Right atrium auricular region (tissue), 2 donors: ENCODE measurements at regions not wholly inside any gene's neighbourhood (a gene's known extent, or its start where the extent isn't known, plus 50 kb on each side); places are given as distances from the start of the nearest gene placed in this dataset.

Experiments used
- DNase-seq: peaks from one replicate; pipeline ENCODE4 v3.0.0-alpha.2; 2019; ENCODE audit warnings: low spot score
- H3K27ac ChIP-seq, 2 donors: fragments of 200-600 bp; sonication (generic); 1 replicate in 1 of 2; 2 replicates in 1 of 2; pipeline ENCODE4 v1.5.1; 2016 to 2019
- H3K27me3 ChIP-seq, 2 donors: fragments of 200-600 bp; sonication (generic); one replicate each; pipeline versions ENCODE4 v1.5.1 to v1.6.0; 2017 to 2019
- H3K36me3 ChIP-seq: fragments of 200-600 bp; sonication (generic); one replicate; pipeline ENCODE4 v1.5.1; 2016
- H3K4me1 ChIP-seq, 2 donors: fragments of 200-600 bp; sonication (generic); one replicate each; pipeline versions ENCODE4 v1.5.1 to v1.6.0; 2017 to 2019
- H3K4me3 ChIP-seq, 2 donors: fragments of 200-600 bp; sonication (generic); 1 replicate in 1 of 2; 2 replicates in 1 of 2; pipeline ENCODE4 v1.5.1; 2017 to 2019; ENCODE audit warnings: mild to moderate bottlenecking in 1 of 2, moderate library complexity in 1 of 2
- H3K9me3 ChIP-seq, 2 donors: fragments of 200-600 bp; sonication (generic); one replicate each; pipeline ENCODE4 v1.5.1; 2019
- TF ChIP-seq, protein P1 (sequence below), 2 donors: fragments of 200-600 bp; sonication (generic); IDR thresholded peaks; one replicate each; pipeline ENCODE4 v1.5.1; 2019; ENCODE audit warnings: antibody characterized with exemption in 2 of 2

- DNase-seq = no peak
- no peaks in the 10 kb centered on the region for H3K4me1 ChIP-seq
- H3K36me3 ChIP-seq = no peaks in the 10 kb centered on the region
- no peaks in the 10 kb centered on the region for H3K9me3 ChIP-seq
- TF ChIP-seq, protein P1, sequence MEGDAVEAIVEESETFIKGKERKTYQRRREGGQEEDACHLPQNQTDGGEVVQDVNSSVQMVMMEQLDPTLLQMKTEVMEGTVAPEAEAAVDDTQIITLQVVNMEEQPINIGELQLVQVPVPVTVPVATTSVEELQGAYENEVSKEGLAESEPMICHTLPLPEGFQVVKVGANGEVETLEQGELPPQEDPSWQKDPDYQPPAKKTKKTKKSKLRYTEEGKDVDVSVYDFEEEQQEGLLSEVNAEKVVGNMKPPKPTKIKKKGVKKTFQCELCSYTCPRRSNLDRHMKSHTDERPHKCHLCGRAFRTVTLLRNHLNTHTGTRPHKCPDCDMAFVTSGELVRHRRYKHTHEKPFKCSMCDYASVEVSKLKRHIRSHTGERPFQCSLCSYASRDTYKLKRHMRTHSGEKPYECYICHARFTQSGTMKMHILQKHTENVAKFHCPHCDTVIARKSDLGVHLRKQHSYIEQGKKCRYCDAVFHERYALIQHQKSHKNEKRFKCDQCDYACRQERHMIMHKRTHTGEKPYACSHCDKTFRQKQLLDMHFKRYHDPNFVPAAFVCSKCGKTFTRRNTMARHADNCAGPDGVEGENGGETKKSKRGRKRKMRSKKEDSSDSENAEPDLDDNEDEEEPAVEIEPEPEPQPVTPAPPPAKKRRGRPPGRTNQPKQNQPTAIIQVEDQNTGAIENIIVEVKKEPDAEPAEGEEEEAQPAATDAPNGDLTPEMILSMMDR (IDR thresholded peaks at IDR 0.05) = no peak
- H3K4me3 ChIP-seq = no peak overlapping the region
- no peak overlapping the region for H3K27ac ChIP-seq
- no peaks in the 10 kb centered on the region for H3K27me3 ChIP-seq
Measured at GRCh38 chr4:186348433-186348832, 82.4 kb downstream of the F11 start.

DNA sequence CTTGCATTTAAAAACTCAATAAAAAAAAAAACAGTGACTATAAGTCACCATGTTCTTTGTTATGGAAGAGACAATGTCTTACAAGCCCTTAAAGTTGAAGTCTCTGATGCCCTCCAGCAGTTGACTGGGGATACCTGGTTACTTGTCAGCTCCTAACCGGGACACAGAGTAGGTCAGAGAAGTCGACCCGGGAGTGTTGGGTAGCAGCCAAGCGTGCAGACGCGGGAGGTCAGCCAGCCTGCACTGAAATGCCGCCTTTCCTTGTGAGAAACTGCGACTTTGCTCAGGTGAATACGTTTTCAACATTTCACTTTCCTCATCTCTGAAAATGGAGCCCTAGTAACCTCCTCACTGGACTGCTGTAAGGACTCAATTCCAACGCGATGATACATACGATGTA, 81.8 kb downstream of the F11 start:
- TF ChIP-seq, protein P1 (IDR thresholded peaks at IDR 0.05) = no peak
- Histone ChIP-seq H3K27me3 (no peaks in the 10 kb centered on the region), H3K4me1 (no peaks in the 10 kb centered on the region), H3K4me3 (no peak overlapping the region), H3K27ac (no peak overlapping the region), H3K9me3 (no peaks in the 10 kb centered on the region), H3K36me3 (no peaks in the 10 kb centered on the region)
- DNase-seq = no peak

DNA sequence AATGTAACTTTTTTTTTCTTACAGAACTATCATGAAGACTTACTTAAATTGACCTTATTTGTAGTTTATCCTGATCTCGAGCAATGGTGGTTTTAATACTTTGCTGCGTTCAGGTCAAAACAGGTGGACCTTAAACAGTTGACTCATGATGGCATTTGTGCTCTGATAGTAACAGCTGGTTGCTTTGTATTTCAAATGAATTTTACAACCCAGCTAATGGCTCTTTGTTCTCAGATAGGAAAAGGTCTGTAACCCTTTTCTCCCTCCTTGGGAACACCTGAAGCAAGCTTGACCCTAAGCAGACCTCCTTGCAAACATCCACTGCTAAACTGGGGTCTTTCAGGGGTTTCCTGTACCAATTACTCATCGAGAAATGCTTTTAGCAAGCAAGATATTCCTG, 79.2 kb downstream of the F11 start:
- Histone ChIP-seq H3K27ac (no peak overlapping the region), H3K4me3 (no peak overlapping the region), H3K36me3 (no peaks in the 10 kb centered on the region), H3K4me1 (no peaks in the 10 kb centered on the region), H3K9me3 (no peaks in the 10 kb centered on the region), H3K27me3 (no peaks in the 10 kb centered on the region)
- TF ChIP-seq, protein P1 (IDR thresholded peaks at IDR 0.05) = no peak
- no peak for DNase-seq

GRCh38 chr4:186342582-186342981, 76.6 kb downstream of the F11 start:
- no peaks in the 10 kb centered on the region for H3K27me3 ChIP-seq
- DNase-seq = no peak

DNA sequence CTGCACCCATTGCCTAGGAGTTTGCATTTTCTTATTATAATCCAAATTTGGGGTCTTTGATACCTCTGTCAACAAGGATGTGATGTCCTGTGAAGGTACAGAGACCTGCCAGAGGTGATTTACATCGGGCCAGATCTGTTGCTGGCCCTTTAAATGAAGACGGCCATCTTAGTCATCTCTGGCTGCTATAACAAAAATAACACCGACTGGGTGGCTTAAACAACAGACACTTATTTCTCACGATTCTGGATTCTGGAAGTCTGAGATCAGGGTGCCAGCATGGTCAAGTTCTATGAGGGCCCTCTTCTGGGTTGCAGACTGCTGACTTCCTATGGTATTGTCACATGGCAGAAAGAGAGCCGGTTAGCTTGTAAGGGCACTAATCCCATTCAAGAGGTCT, 75.7 kb downstream of the F11 start:
- no peak overlapping the region for H3K4me3 ChIP-seq

More at GRCh38 chr4:186342582-186342981, 76.6 kb downstream of the F11 start:
- no peak overlapping the region for H3K4me3 ChIP-seq
- TF ChIP-seq, protein P1 (IDR thresholded peaks at IDR 0.05) = no peak
- no peaks in the 10 kb centered on the region for H3K4me1 ChIP-seq
- H3K9me3 ChIP-seq = no peaks in the 10 kb centered on the region
- no peaks in the 10 kb centered on the region for H3K36me3 ChIP-seq
- H3K27ac ChIP-seq = no peak overlapping the region

More for the DNA sequence above, 75.7 kb downstream of the F11 start:
- DNase-seq = no peak
- no peaks in the 10 kb centered on the region for H3K36me3 ChIP-seq
- H3K4me1 ChIP-seq = no peaks in the 10 kb centered on the region
- H3K27me3 ChIP-seq = no peaks in the 10 kb centered on the region
- TF ChIP-seq, protein P1 (IDR thresholded peaks at IDR 0.05) = no peak
- H3K9me3 ChIP-seq = no peaks in the 10 kb centered on the region
- no peak overlapping the region for H3K27ac ChIP-seq
